Naive thymus-derived CD4-positive, alpha-beta T cell (primary cell): ENCODE measurements at regions not wholly inside any gene's neighbourhood (a gene's known extent, or its start where the extent isn't known, plus 50 kb on each side); places are given as distances from the start of the nearest gene placed in this dataset.

Experiments
- ATAC-seq: fragments of 150-1000 bp; cut with Tn5 transposase; 2 replicates; pipeline ENCODE4 v1.10.0; 2021; ENCODE audit warnings: mild to moderate bottlenecking, moderate library complexity
- CTCF ChIA-PET: fragments of 350-600 bp; sonication (Branson Sonifier 250); formaldehyde crosslinking; loops from one replicate; lab custom pipeline; 2021; ENCODE audit warnings: antibody characterized with exemption; lab: Charles Lee
- POLR2A ChIA-PET: fragments of 350-600 bp; sonication (Branson Sonifier 250); formaldehyde crosslinking; loops from one replicate; lab custom pipeline; 2021; ENCODE audit warnings: antibody characterized with exemption, inconsistent platforms; lab: Charles Lee
- DNase-seq, 9 donors: peaks; one replicate each; pipeline versions ENCODE4 v3.0.0 to v3.0.0-alpha.2; 2020 to 2022; ENCODE audit warnings: mixed read lengths in 1 of 9
- H3K27ac ChIP-seq: one replicate; pipeline ENCODE4 v1.7.0; 2013; ENCODE audit warnings: mild to moderate bottlenecking, low read depth, low read length, moderate library complexity
- H3K27me3 ChIP-seq, 2 donors: one replicate each; pipeline ENCODE4 v1.7.0; 2013; ENCODE audit warnings: low read length in 2 of 2, mild to moderate bottlenecking in 2 of 2, moderate library complexity in 2 of 2; ENCODE audit not compliant: control insufficient read depth in 2 of 2, insufficient read depth in 2 of 2
- H3K36me3 ChIP-seq, 3 experiments: 1 replicate in 2 of 3; 2 replicates in 1 of 3; pipeline ENCODE4 v1.7.0; 2013; ENCODE audit warnings: low read length in 3 of 3, mild to moderate bottlenecking in 3 of 3, moderate library complexity in 1 of 3; ENCODE audit not compliant: insufficient read depth in 3 of 3, control insufficient read depth in 2 of 3
- H3K4me1 ChIP-seq, 2 donors: one replicate each; pipeline ENCODE4 v1.7.0; 2013; ENCODE audit warnings: low read length in 2 of 2, mild to moderate bottlenecking in 2 of 2, moderate library complexity in 1 of 2; ENCODE audit not compliant: control insufficient read depth in 2 of 2, insufficient read depth in 2 of 2
- H3K4me3 ChIP-seq: 2 replicates; pipeline ENCODE4 v1.7.0; 2013; ENCODE audit warnings: mild to moderate bottlenecking, low read length
- H3K9me3 ChIP-seq, 3 experiments: 1 replicate in 2 of 3; 2 replicates in 1 of 3; pipeline ENCODE4 v1.7.0; 2013; ENCODE audit warnings: low read length in 3 of 3; ENCODE audit not compliant: control insufficient read depth in 2 of 3
- H3K27ac Mint-ChIP-seq, 9 donors: one replicate each; pipeline ENCODE4 v1.8.0; 2020 to 2022; ENCODE audit warnings: mixed read lengths in 9 of 9, mild to moderate bottlenecking in 8 of 9, moderate library complexity in 5 of 9, inconsistent platforms in 2 of 9
- H3K27me3 Mint-ChIP-seq, 5 donors: one replicate each; pipeline ENCODE4 v1.8.0; 2021 to 2022; ENCODE audit warnings: mixed read lengths in 5 of 5, mild to moderate bottlenecking in 1 of 5
- H3K36me3 Mint-ChIP-seq, 5 donors: one replicate each; pipeline ENCODE4 v1.8.0; 2020 to 2022; ENCODE audit warnings: mixed read lengths in 5 of 5, mild to moderate bottlenecking in 3 of 5, inconsistent platforms in 1 of 5
- H3K4me1 Mint-ChIP-seq, 7 donors: one replicate each; pipeline ENCODE4 v1.8.0; 2020 to 2022; ENCODE audit warnings: mixed read lengths in 7 of 7, mild to moderate bottlenecking in 3 of 7, inconsistent platforms in 1 of 7
- H3K4me3 Mint-ChIP-seq, 10 donors: one replicate each; pipeline ENCODE4 v1.8.0; 2020 to 2022; ENCODE audit warnings: mild to moderate bottlenecking in 10 of 10, mixed read lengths in 10 of 10, moderate library complexity in 6 of 10, inconsistent platforms in 2 of 10
- H3K9me3 Mint-ChIP-seq, 11 donors: one replicate each; pipeline ENCODE4 v1.8.0; 2020 to 2022; ENCODE audit warnings: mixed read lengths in 11 of 11, mild to moderate bottlenecking in 4 of 11, inconsistent platforms in 1 of 11, moderate library complexity in 1 of 11
- intact Hi-C, 2 donors: fragments of 100-400 bp; cut with micrococcal nuclease; formaldehyde crosslinking; loops; one replicate each; pipeline ENCODE4 v1.15.1; 2023

- CTCF ChIA-PET = no interaction called here
- H3K9me3 ChIP-seq = no peaks in the 10 kb centered on the region
- no peak overlapping the region for H3K27ac ChIP-seq
- no peaks in the 10 kb centered on the region for H3K27me3 ChIP-seq
- no peak overlapping the region for H3K27ac Mint-ChIP-seq
- POLR2A ChIA-PET = no interaction called here
- ATAC-seq (no peak), DNase-seq (no peak)
- H3K4me1 ChIP-seq = peaks cover 0 to 7% of the 10 kb centered on the region in 2 donors
- no peaks in the 10 kb centered on the region for H3K36me3 ChIP-seq
- no peaks in the 10 kb centered on the region for H3K27me3 Mint-ChIP-seq
- H3K4me1 Mint-ChIP-seq = peaks cover 0 to 14% (median 0%) of the 10 kb centered on the region in 7 donors
- peaks cover 5 to 17% (median 12%) of the 10 kb centered on the region in 5 donors for H3K36me3 Mint-ChIP-seq
- no peak overlapping the region for H3K4me3 Mint-ChIP-seq
- intact Hi-C loops = no loop called here
- no peak overlapping the region for H3K4me3 ChIP-seq
- peaks cover 0 to 4% (median 0%) of the 10 kb centered on the region in 11 donors for H3K9me3 Mint-ChIP-seq
These were observed 309.8 kb downstream of the ZEB2 start for GRCh38 chr2:144210076-144210475.

GRCh38 chr2:144208924-144209323 is 311.0 kb downstream of the ZEB2 start:
- no peaks in the 10 kb centered on the region for H3K27me3 Mint-ChIP-seq
- peaks cover 0 to 4% of the 10 kb centered on the region in 2 donors for H3K4me1 ChIP-seq
- intact Hi-C loops = no loop called here
- ChIA-PET POLR2A (no interaction called here), CTCF (no interaction called here)
- peaks cover 5 to 19% (median 15%) of the 10 kb centered on the region in 5 donors for H3K36me3 Mint-ChIP-seq
- no peak overlapping the region for H3K27ac ChIP-seq
- H3K9me3 ChIP-seq = no peaks in the 10 kb centered on the region
- H3K9me3 Mint-ChIP-seq = peaks cover 0 to 7% (median 0%) of the 10 kb centered on the region in 11 donors
- no peak overlapping the region for H3K27ac Mint-ChIP-seq
- H3K4me3 ChIP-seq = no peak overlapping the region
- no peaks in the 10 kb centered on the region for H3K36me3 ChIP-seq
- H3K4me1 Mint-ChIP-seq = peaks cover 0 to 10% (median 0%) of the 10 kb centered on the region in 7 donors
- DNase-seq (no peak), ATAC-seq (no peak)
- H3K4me3 Mint-ChIP-seq = no peak overlapping the region
- no peaks in the 10 kb centered on the region for H3K27me3 ChIP-seq

GRCh38 chr2:144206019-144206418 is 313.9 kb downstream of the ZEB2 start:
- Histone ChIP-seq H3K27ac (no peak overlapping the region), H3K4me1 (peaks cover 0 to 6% of the 10 kb centered on the region in 2 donors), H3K36me3 (no peaks in the 10 kb centered on the region), H3K4me3 (no peak overlapping the region), H3K9me3 (no peaks in the 10 kb centered on the region), H3K27me3 (no peaks in the 10 kb centered on the region)
- no peaks in the 10 kb centered on the region for H3K27me3 Mint-ChIP-seq
- ChIA-PET POLR2A (no interaction called here), CTCF (no interaction called here)
- intact Hi-C loops = no loop called here
- no peak for ATAC-seq
- H3K36me3 Mint-ChIP-seq = peaks cover 5 to 19% (median 13%) of the 10 kb centered on the region in 5 donors
- peaks cover 0 to 4% (median 0%) of the 10 kb centered on the region in 7 donors for H3K4me1 Mint-ChIP-seq
- DNase-seq = no peak
- H3K9me3 Mint-ChIP-seq = peaks cover 0 to 8% (median 0%) of the 10 kb centered on the region in 11 donors
- no peak overlapping the region for H3K4me3 Mint-ChIP-seq
- no peak overlapping the region for H3K27ac Mint-ChIP-seq

GRCh38 chr2:144201868-144202468 is 318.0 kb downstream of the ZEB2 start:
- no peaks in the 10 kb centered on the region for H3K27me3 ChIP-seq
- POLR2A ChIA-PET = no interaction called here
- no peak overlapping the region for H3K4me3 Mint-ChIP-seq
- H3K9me3 ChIP-seq = no peaks in the 10 kb centered on the region
- H3K4me1 Mint-ChIP-seq = peaks cover 0 to 16% (median 0%) of the 10 kb centered on the region in 7 donors
- intact Hi-C loops = no loop called here
- no peak overlapping the region for H3K4me3 ChIP-seq
- no peak overlapping the region for H3K27ac ChIP-seq
- H3K9me3 Mint-ChIP-seq = peaks cover 0 to 4% (median 0%) of the 10 kb centered on the region in 11 donors
- no peaks in the 10 kb centered on the region for H3K36me3 ChIP-seq
- DNase-seq (no peak), ATAC-seq (no peak)
- no peaks in the 10 kb centered on the region for H3K27me3 Mint-ChIP-seq
- peaks cover 0 to 3% of the 10 kb centered on the region in 2 donors for H3K4me1 ChIP-seq
- H3K36me3 Mint-ChIP-seq = peaks cover 0 to 19% (median 0%) of the 10 kb centered on the region in 5 donors
- CTCF ChIA-PET = no interaction called here
- peak overlapping the region in 1 of 9 donors; percentile 15 for H3K27ac Mint-ChIP-seq

GRCh38 chr2:144201126-144201525 is 318.8 kb downstream of the ZEB2 start:
- Histone ChIP-seq H3K4me3 (no peak overlapping the region), H3K27me3 (no peaks in the 10 kb centered on the region), H3K4me1 (peaks cover 0 to 3% of the 10 kb centered on the region in 2 donors), H3K27ac (no peak overlapping the region), H3K36me3 (no peaks in the 10 kb centered on the region), H3K9me3 (no peaks in the 10 kb centered on the region)
- Mint-ChIP-seq H3K4me1 (peaks cover 0 to 16% (median 0%) of the 10 kb centered on the region in 7 donors), H3K4me3 (no peak overlapping the region), H3K36me3 (peaks cover 0 to 21% (median 0%) of the 10 kb centered on the region in 5 donors), H3K9me3 (peaks cover 0 to 4% (median 0%) of the 10 kb centered on the region in 11 donors), H3K27me3 (no peaks in the 10 kb centered on the region), H3K27ac (no peak overlapping the region)
- DNase-seq (no peak), ATAC-seq (no peak)
- CTCF ChIA-PET = no interaction called here
- intact Hi-C loops = no loop called here
- POLR2A ChIA-PET = no interaction called here

- Mint-ChIP-seq H3K27me3 (no peaks in the 10 kb centered on the region), H3K36me3 (peaks cover 0 to 17% (median 0%) of the 10 kb centered on the region in 5 donors), H3K9me3 (peaks cover 0 to 3% (median 0%) of the 10 kb centered on the region in 11 donors), H3K4me1 (peaks cover 0 to 23% (median 0%) of the 10 kb centered on the region in 7 donors), H3K4me3 (no peak overlapping the region), H3K27ac (no peak overlapping the region)
- intact Hi-C loops = no loop called here
- Histone ChIP-seq H3K4me1 (peaks cover 0 to 3% of the 10 kb centered on the region in 2 donors), H3K4me3 (no peak overlapping the region), H3K27ac (no peak overlapping the region), H3K9me3 (no peaks in the 10 kb centered on the region), H3K36me3 (no peaks in the 10 kb centered on the region), H3K27me3 (no peaks in the 10 kb centered on the region)
- peak; percentile 49 for ATAC-seq
- CTCF ChIA-PET = no interaction called here
- POLR2A ChIA-PET = no interaction called here
- DNase-seq = no peak
These were observed 321.8 kb downstream of the ZEB2 start for GRCh38 chr2:144198116-144198515.
